Mesendoderm (in vitro differentiated cells): ENCODE measurements at regions not wholly inside any gene's neighbourhood (a gene's known extent, or its start where the extent isn't known, plus 50 kb on each side); places are given as distances from the start of the nearest gene placed in this dataset.
A peak's percentile ranks its signal among the peaks of the same experiment; 100 is the strongest.

Experiments used
- DNase-seq: peaks from one replicate; pipeline ENCODE4 v3.0.0; 2013
- H2AK5ac ChIP-seq: 2 replicates; pipeline ENCODE4 v1.6.1; 2013; ENCODE audit warnings: low read length, inconsistent platforms
- H2BK120ac ChIP-seq: 2 replicates; pipeline ENCODE4 v1.6.1; 2013; ENCODE audit warnings: low read depth, mild to moderate bottlenecking, low read length, moderate library complexity, mixed read lengths
- H2BK15ac ChIP-seq: replicated peaks from 2 replicates; pipeline ENCODE4 v1.6.1; 2013; ENCODE audit warnings: low read depth, mild to moderate bottlenecking, moderate library complexity
- H2BK5ac ChIP-seq: 2 replicates; pipeline ENCODE4 v1.6.1; 2013; ENCODE audit warnings: low read length, inconsistent platforms
- H3K18ac ChIP-seq: 2 replicates; pipeline ENCODE4 v1.6.1; 2013; ENCODE audit warnings: mild to moderate bottlenecking, low read length, mixed read lengths
- H3K23ac ChIP-seq: one replicate; pipeline ENCODE4 v1.6.1; 2013; ENCODE audit warnings: low read length
- H3K27ac ChIP-seq: 2 replicates; pipeline ENCODE4 v1.5.1; 2013; ENCODE audit warnings: low read depth, mild to moderate bottlenecking, inconsistent platforms, low read length, moderate library complexity
- H3K27me3 ChIP-seq: 2 replicates; pipeline ENCODE4 v1.6.1; 2013; ENCODE audit warnings: low read length, control low read depth, mild to moderate bottlenecking, inconsistent platforms; ENCODE audit not compliant: insufficient read depth, poor library complexity
- H3K36me3 ChIP-seq: 2 replicates; pipeline ENCODE4 v1.6.1; 2013; ENCODE audit warnings: low read length, inconsistent platforms; ENCODE audit not compliant: control insufficient read depth, insufficient read depth
- H3K4ac ChIP-seq: one replicate; pipeline ENCODE4 v1.6.1; 2013; ENCODE audit warnings: low read depth, mild to moderate bottlenecking, low read length, moderate library complexity
- H3K4me1 ChIP-seq: 2 replicates; pipeline ENCODE4 v1.6.1; 2013; ENCODE audit warnings: low read depth, low read length, inconsistent platforms; ENCODE audit not compliant: control insufficient read depth
- H3K4me2 ChIP-seq: 2 replicates; pipeline ENCODE4 v1.6.1; 2013; ENCODE audit warnings: low read length
- H3K4me3 ChIP-seq: 2 replicates; pipeline ENCODE4 v1.5.1; 2013; ENCODE audit warnings: mild to moderate bottlenecking, low read length
- H3K56ac ChIP-seq: one replicate; pipeline ENCODE4 v1.6.1; 2013; ENCODE audit warnings: low read length
- H3K79me1 ChIP-seq: 2 replicates; pipeline ENCODE4 v1.6.1; 2013; ENCODE audit warnings: low read length, inconsistent platforms
- H3K79me2 ChIP-seq: 2 replicates; pipeline ENCODE4 v1.6.1; 2013; ENCODE audit warnings: mild to moderate bottlenecking, low read length; ENCODE audit not compliant: control insufficient read depth, insufficient read depth
- H3K9ac ChIP-seq: 2 replicates; pipeline ENCODE4 v1.6.1; 2013; ENCODE audit warnings: low read length, inconsistent platforms
- H4K5ac ChIP-seq: one replicate; pipeline ENCODE4 v1.6.1; 2013; ENCODE audit warnings: low read length
- H4K8ac ChIP-seq: one replicate; pipeline ENCODE4 v1.6.1; 2013; ENCODE audit warnings: low read depth, mild to moderate bottlenecking, control low read depth, low read length, moderate library complexity
- WGBS: extraction: QIAGEN DNeasy Blood & Tissue Kit; methylation state at CpG from one replicate; pipeline ENCODE4 v1.1.7; 2013; ENCODE audit warnings: low lambda C conversion rate, missing lambda C conversion rate; ENCODE audit not compliant: insufficient coverage; ENCODE audit errors: extremely low coverage; 5-methylcytosine and 5-hydroxymethylcytosine counted together

- H3K27me3 ChIP-seq = no peaks in the 10 kb centered on the region
- no CpG with 5 or more reads among the region's 3 CpGs for WGBS
- H3K4ac ChIP-seq = no peak overlapping the region
- no peaks in the 10 kb centered on the region for H3K79me1 ChIP-seq
- H4K8ac ChIP-seq = no peak overlapping the region
- H3K36me3 ChIP-seq = no peaks in the 10 kb centered on the region
- H3K56ac ChIP-seq = no peak overlapping the region
- H4K5ac ChIP-seq = no peak overlapping the region
- no peak overlapping the region for H3K23ac ChIP-seq
- H3K9ac ChIP-seq = no peak overlapping the region
- H2BK5ac ChIP-seq = no peak overlapping the region
- H2AK5ac ChIP-seq = no peak overlapping the region
- no peak overlapping the region for H2BK120ac ChIP-seq
- no peak overlapping the region for H2BK15ac ChIP-seq
- H3K4me2 ChIP-seq = no peak overlapping the region
- peak; percentile 13 for DNase-seq
- no peak overlapping the region for H3K27ac ChIP-seq
- H3K18ac ChIP-seq = no peak overlapping the region
- no peaks in the 10 kb centered on the region for H3K79me2 ChIP-seq
- peaks cover 3% of the 10 kb centered on the region for H3K4me1 ChIP-seq
- H3K4me3 ChIP-seq = no peak overlapping the region
Observed at GRCh38 chr2:129478902-129479517, 500.5 kb upstream of the RAB6C start.

DNA sequence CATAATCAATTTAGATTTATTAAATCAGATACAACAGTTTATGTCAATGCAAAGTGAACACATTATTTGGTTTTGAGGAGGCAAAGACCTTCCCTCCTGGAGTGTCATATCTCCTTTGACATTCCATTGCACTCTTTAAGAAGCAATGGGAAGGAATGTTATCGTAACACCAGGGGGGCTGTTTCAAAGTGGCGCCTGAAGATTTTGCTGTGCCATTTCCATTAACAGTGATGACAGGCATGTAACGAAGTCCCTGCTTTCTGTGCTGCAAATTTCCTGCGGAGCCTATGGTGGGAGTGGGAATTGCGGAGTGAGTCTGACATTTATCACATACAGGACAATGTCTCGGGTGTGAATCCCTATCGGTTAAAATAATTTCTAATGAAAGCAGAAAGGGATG, 499.6 kb upstream of the RAB6C start:
- WGBS = no CpG with 5 or more reads among the region's 7 CpGs
- no peaks in the 10 kb centered on the region for H3K36me3 ChIP-seq
- peaks cover 3% of the 10 kb centered on the region for H3K4me1 ChIP-seq
- no peak overlapping the region for H3K18ac ChIP-seq
- H2BK120ac ChIP-seq = no peak overlapping the region
- H3K4me3 ChIP-seq = no peak overlapping the region
- DNase-seq = peak; percentile 93
- H4K5ac ChIP-seq = no peak overlapping the region
- no peak overlapping the region for H3K56ac ChIP-seq
- no peak overlapping the region for H2BK5ac ChIP-seq
- H3K4ac ChIP-seq = no peak overlapping the region
- H3K27ac ChIP-seq = no peak overlapping the region
- no peak overlapping the region for H3K23ac ChIP-seq
- H2AK5ac ChIP-seq = no peak overlapping the region
- no peak overlapping the region for H3K9ac ChIP-seq
- H4K8ac ChIP-seq = no peak overlapping the region
- H2BK15ac ChIP-seq = no peak overlapping the region
- H3K4me2 ChIP-seq = no peak overlapping the region
- no peaks in the 10 kb centered on the region for H3K79me2 ChIP-seq
- no peaks in the 10 kb centered on the region for H3K79me1 ChIP-seq
- H3K27me3 ChIP-seq = no peaks in the 10 kb centered on the region

DNA sequence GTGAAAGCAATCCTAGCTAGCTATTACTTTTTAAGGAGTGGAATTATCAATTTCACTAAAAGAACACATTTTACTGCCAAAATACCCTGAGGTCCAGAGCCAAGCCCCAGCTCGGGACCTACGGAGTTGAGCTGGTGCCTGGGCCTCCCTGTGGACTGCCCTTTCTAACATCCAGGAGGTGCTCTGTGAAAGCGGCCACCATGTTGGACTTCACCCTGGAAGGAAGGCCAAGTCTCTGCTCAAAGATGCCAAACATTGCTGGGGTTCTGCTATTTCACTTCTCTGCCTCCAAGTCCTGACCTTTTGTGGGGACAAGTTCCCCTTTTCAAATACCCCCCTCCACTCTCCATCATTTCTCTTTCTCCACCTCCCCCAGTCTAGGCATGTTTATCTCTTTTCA, 498.7 kb upstream of the RAB6C start:
- Histone ChIP-seq H3K23ac (no peak overlapping the region), H3K79me1 (no peaks in the 10 kb centered on the region), H2BK15ac (no peak overlapping the region), H2AK5ac (no peak overlapping the region), H3K4me2 (no peak overlapping the region), H2BK5ac (no peak overlapping the region), H3K4me3 (no peak overlapping the region), H3K4ac (no peak overlapping the region), H4K5ac (no peak overlapping the region), H3K27me3 (no peaks in the 10 kb centered on the region), H3K18ac (no peak overlapping the region), H3K36me3 (no peaks in the 10 kb centered on the region), H2BK120ac (no peak overlapping the region), H3K79me2 (no peaks in the 10 kb centered on the region), H3K9ac (no peak overlapping the region), H3K27ac (no peak overlapping the region), H3K56ac (no peak overlapping the region), H3K4me1 (peaks cover 3% of the 10 kb centered on the region), H4K8ac (no peak overlapping the region)
- WGBS = no CpG with 5 or more reads among the region's 3 CpGs
- DNase-seq = no peak

GRCh38 chr2:129481306-129482219, 497.9 kb upstream of the RAB6C start:
- no peaks in the 10 kb centered on the region for H3K27me3 ChIP-seq
- no peak overlapping the region for H3K23ac ChIP-seq
- peaks cover 3% of the 10 kb centered on the region for H3K4me1 ChIP-seq
- H2AK5ac ChIP-seq = no peak overlapping the region
- H3K4me2 ChIP-seq = no peak overlapping the region
- no CpG with 5 or more reads among the region's 7 CpGs for WGBS
- H3K36me3 ChIP-seq = no peaks in the 10 kb centered on the region
- no peaks in the 10 kb centered on the region for H3K79me2 ChIP-seq
- H3K9ac ChIP-seq = no peak overlapping the region
- H4K5ac ChIP-seq = no peak overlapping the region
- no peak overlapping the region for H2BK120ac ChIP-seq
- H2BK5ac ChIP-seq = no peak overlapping the region
- H3K27ac ChIP-seq = no peak overlapping the region
- H3K79me1 ChIP-seq = no peaks in the 10 kb centered on the region
- no peak overlapping the region for H4K8ac ChIP-seq
- no peak overlapping the region for H3K56ac ChIP-seq
- no peak overlapping the region for H3K4ac ChIP-seq
- no peak overlapping the region for H2BK15ac ChIP-seq
- H3K4me3 ChIP-seq = no peak overlapping the region
- no peak for DNase-seq
- no peak overlapping the region for H3K18ac ChIP-seq

GRCh38 chr2:129482626-129483025, 496.8 kb upstream of the RAB6C start:
- no peak overlapping the region for H4K5ac ChIP-seq
- H3K4me1 ChIP-seq = peaks cover 3% of the 10 kb centered on the region
- no peak overlapping the region for H2BK15ac ChIP-seq
- H2BK5ac ChIP-seq = no peak overlapping the region
- H3K18ac ChIP-seq = no peak overlapping the region
- DNase-seq = no peak
- H3K4ac ChIP-seq = no peak overlapping the region
- no peak overlapping the region for H3K9ac ChIP-seq
- no peak overlapping the region for H2AK5ac ChIP-seq
- H3K79me2 ChIP-seq = no peaks in the 10 kb centered on the region
- H3K4me2 ChIP-seq = no peak overlapping the region
- no peaks in the 10 kb centered on the region for H3K27me3 ChIP-seq
- no peaks in the 10 kb centered on the region for H3K79me1 ChIP-seq
- WGBS = no CpG with 5 or more reads among the region's 6 CpGs
- H3K36me3 ChIP-seq = no peaks in the 10 kb centered on the region
- H4K8ac ChIP-seq = no peak overlapping the region
- no peak overlapping the region for H3K27ac ChIP-seq
- H3K56ac ChIP-seq = no peak overlapping the region
- H3K4me3 ChIP-seq = no peak overlapping the region
- H3K23ac ChIP-seq = peak overlapping the region; percentile 20
- no peak overlapping the region for H2BK120ac ChIP-seq
